ENCODE measurements at regions not wholly inside any gene's neighbourhood (a gene's known extent, or its start where the extent isn't known, plus 50 kb on each side); places are given as distances from the start of the nearest gene placed in this dataset.

DNA sequence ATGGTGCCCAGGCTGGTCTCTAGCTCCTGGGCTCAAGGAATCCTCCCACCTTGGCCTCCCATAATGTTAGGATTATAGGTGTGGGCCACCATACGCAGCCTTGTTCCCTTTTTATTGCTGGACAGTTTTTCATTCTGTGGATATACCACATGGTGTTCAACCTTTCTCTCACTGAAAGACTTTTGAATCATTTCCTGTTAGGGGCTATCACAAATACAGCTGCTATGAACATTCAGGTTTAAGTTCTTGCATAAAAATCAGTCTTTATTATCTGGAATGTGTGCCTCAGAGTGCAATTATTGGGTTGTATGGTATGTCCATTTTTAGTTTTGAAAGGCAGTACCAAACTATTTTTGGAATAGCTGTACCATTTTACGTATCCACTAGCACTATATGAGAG, 647.2 kb downstream of the LIG4 start:
- DNase-seq (ENCODE audit: low read depth) = no peak

DNA sequence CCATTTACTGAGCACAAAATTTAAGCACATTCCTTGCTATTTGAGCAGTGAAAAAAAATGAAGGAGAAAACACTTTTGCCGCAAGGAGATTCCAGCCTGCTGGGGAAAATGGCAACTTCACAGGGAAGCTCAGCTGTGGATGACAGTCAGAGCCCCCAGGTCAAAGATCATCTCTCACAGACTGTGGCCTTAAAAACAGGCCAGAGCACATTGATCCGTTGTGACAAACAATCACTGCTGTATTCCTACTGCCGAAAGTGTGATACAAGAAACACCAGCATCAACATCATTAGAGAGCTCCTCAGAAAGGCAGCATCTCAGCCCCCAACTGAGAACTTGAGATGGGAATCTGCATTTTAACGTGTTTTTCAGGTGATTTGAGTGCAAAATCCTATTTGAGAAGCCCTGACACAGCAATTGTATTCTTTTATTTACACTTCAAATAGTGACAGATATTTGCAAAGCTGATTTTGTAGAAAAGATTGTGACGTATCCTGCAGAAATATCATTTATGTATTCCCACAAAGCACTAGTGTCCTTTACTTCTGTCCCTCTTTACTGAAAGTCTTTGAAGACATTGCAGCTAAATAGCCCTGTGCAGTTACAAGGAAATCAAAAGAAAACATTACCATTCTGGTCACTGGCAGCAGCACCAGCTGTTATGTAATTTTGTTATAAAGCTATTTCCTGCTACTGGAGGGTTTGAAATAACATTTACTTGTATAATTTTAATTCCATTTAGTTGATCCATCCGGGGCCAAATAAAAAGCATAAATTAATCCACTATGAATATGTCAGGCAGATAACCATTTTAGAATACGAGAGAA, 652.0 kb downstream of the LIG4 start:
- DNase-seq (ENCODE audit: low read depth) = no peak

DNA sequence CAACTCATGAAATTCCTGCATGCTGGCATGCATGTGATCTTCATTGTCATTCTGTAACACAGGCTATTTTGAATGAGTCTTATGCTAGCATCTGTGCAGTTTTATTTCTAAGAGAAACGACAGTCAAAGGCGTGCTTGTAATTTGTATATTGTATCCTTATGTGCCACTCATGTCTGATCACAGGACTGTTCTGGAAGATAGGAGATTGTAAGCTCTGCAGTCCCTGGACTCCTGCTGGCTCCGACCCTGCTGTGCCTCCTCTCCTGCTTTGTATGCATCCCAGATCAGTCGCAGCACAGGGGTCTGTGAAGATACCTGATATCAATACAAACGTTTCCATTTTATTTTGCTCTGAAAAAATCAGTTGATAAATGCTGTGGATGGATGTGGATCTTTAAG, 653.1 kb downstream of the LIG4 start:
- no peak for DNase-seq (ENCODE audit: low read depth)

DNA sequence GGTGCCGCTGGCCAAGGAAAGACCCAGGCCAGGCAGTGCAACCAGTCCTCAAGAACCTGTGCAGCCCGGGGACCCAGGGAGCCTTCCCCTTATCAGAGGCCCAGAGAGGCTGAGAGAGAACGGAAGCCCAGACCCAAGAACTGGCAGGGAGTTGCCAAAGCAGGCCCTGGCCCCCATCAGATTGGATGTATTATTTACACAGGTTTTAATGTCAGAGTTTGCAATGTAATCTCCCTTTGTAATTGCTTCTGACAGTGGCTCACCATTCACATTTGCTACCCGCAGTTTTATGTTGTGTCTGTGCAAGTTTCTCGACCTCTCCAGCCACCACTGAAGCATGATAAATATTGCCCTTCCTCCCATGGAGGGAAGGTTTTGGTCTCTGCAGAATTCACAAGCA, 660.9 kb downstream of the LIG4 start:
- no peak for DNase-seq (ENCODE audit: low read depth)

DNA sequence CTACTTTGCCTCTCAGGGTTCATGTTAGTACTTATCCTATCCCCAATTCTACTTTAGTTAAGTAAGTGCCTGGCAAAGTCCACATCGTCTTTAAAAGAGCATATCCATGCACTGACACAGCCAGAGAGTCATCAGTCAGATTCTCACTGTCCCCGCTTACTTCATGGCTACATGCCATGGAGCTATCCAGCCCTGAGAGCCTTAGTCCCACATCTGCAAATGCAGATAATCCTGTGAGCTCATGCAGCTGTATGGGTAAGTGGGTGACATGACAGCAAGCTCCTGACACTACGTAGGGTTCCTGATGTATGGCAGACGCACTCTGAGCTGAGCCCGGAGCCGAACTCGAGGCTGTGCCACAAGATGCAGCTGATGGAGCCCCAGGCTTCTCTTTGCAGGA, 661.5 kb downstream of the LIG4 start:
- DNase-seq (ENCODE audit: low read depth) = no peak

DNA sequence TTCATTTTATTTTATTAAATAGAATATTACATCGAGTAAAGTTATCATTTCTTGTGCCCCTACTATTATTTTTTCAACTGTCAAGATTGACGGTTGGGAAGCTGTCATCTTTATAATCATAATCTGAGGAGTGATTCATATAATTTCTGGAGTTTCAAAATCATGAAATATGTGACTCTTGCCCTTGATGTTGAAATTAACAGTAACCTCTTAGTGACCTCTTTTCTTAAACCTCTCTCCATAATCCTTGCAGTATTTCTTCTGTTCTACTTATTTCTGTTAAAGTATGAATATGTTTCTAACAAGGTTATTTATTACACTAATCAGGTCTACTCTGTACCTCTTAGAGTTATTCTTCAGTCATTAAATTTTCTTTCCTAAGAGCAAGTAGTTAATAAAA, 663.8 kb downstream of the LIG4 start:
- no peak for DNase-seq (ENCODE audit: low read depth)

DNA sequence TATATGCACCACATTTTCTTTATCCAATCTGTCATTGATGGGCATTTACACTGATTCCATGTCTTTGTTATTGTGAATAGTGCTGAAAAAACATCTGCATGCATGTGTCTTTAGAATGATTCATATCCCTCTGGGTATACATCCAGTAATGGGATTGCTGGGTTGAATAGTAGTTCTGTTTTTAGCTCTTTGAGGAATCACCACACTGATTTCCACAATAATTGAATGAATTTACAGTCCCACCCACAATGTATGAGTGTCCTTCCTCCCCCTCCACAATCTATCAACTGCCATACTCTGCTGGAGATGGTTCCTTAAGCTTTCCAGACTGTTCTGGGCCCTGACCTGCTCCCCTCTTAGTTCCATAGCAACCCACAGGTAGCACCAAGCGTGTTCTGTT, 667.0 kb downstream of the LIG4 start:
- no peak for DNase-seq (ENCODE audit: low read depth)

DNA sequence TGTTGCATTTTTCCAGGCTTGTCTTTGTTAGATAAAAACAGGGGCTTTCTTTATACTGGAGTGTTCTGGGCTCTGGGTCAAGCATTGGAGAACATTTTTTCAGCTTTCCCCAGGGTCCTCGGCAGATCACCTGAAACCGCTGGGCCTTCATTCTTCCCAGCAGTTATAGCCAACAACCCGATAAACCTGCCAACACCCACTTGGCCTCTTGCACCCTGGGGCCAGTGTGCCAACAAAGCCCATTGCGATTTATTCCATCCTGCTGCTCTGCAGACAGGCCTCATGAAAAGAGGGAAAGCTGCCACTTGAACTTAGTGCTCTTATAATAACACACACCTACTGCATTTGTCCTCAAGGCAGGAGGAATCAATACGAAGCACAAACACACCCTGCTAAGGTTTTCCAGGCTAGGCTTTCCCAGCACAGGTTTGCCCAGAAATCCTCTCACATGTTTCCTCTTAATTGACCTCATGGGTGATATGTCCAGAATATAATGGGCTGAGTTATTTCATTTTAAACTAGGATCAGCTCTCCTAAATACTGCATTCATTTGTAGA, 669.3 kb downstream of the LIG4 start:
- no peak for DNase-seq (ENCODE audit: low read depth)

DNA sequence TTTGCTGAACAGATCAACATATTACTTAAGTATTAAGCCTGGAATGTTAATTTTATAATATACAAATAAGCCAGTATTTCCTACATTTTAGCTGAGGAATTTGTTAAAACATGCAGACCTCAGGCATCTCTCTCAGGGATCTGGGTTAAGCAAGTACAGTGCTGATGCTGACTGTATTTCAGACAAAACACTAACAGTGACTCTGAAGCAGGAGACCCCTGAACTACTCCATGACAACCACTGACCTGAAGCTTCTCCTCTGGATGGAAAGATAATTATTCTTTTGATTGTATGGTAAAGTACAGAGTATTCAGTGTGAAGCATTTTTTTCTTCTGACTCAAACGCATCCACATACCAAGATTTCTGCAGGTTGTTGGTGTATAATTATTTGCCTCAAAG, 680.8 kb downstream of the LIG4 start:
- DNase-seq (ENCODE audit: low read depth) = no peak

DNA sequence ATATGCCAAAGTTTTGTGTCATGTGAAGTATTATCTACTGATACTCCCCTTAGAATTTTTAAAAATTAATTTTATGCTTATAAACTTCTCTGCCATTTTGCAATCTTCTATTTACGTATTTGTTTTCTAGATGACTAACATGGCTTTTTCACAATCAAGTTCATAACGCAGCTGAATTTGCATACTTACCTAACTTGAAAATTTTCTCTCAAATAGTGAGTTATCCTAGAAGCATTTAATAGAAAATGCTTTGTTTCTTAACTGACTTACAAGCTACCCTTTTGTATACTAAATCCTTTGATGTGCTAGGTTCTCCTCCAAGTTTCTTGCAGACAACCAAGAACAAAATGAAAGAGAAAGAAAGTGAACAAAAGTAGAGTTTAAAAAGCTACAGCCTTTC, 683.5 kb downstream of the LIG4 start:
- DNase-seq (ENCODE audit: low read depth) = no peak

DNA sequence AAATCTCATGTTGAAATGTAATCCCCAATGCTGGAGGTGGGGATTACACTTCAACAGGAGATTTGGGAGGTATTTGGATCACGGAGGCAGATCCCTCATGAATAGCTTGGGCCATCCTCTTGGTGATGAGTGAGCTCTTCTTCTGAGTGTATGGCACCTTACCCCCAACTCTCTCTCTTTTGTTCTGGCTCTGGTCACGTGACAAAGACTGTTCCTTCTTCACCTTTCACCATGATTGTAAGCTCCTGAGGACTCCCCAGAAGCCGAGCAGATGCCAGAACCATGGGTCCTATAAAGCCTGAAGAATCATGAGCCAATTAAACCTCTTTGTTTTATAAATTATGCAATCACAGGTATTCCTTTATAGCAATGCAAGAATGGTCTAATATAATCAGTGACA, 684.2 kb downstream of the LIG4 start:
- DNase-seq (ENCODE audit: low read depth) = no peak

DNA sequence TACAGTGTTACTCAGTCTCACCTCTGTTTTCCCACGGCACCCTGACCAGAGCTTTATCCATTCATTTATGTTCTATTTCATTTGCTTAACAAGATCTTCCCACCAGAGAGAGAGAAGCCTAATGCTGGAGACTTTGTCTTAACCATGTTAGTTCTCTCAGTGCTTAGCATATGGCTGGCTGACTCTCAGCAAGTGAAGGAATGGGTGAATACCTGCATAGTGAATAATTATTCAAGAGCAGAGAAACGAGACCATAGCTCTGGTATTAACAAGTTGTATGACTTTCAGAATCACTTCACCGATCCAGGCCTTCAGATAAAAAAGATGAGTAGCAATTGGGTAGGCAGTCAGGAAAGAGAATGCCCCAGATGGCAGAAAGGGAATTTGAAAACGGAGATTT, 686.3 kb downstream of the LIG4 start:
- no peak for DNase-seq (ENCODE audit: low read depth)

DNA sequence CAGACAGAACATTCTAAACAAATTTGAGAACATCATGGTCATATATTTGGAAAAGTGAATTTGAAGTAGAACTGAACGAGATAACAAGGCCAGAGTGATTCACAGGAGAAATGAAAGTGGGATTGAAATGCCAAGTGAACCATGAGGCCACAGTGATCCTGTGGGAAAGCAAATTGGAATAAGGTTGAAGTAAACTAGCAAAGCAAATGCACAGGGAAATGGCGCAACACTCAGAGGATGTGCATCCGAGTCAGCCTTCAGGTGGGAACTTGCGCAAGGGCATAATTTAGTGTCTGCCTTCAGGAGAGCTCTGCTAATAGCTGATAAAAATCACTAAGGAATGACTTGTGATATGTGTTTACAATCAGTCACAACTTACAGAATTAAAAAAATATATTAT, 696.6 kb downstream of the LIG4 start:
- no peak for DNase-seq (ENCODE audit: low read depth)

DNA sequence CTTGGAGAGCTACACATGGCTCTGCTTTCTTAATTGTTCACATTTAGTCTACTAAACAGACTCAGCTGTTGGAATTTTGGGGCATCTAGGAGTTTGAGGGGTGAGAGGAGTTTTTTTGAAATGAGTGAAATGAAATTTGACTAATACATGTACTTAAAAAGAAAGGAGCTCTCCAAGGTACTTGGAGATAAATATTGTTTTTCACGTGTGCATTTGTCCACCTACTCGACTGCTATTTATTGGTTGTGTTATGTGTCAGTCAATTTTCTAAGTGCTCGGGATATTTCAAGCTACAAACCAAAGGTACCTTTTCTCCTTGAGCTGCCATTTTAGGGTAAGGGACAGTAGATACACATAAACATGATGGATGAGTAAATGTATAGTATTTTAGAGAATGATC, 697.0 kb downstream of the LIG4 start:
- no peak for DNase-seq (ENCODE audit: low read depth)

DNA sequence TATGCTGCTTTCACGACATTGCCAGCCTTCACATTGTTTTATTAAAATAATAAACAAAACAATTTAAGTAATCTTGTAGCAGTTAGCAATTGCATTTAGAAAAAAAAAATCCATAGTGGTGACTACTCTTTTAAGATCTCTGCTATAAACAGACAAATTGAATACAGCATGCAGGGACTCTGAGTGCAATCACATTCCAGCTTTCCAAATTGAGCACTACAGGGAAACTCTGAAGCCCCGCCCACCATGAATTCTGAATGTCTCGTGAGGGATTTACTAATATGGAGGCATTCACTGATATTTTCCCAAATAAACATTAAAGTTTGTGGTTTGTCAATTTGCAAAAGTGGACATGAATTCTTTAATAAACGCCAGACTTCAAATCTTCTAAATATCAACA, 698.8 kb downstream of the LIG4 start:
- DNase-seq (ENCODE audit: low read depth) = no peak

DNA sequence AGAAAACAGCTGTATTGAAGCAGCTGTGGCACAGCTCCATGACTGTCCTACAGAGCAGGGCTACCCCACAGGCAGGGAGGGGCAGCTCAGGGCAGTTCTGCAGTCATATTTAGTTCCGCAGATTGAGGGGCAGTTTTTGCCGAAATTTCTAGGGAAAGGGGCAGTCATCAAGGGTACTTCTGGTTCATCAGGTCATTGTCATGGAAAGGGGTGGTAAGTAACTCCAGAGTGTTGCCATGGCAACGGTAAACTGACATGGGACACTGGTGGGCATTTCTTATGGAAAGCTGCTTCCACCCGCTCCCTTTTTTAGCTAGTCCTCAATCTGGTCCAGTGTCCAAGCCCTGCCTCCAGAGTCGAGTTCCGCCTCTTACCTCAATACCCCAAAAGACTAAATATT, 702.8 kb downstream of the LIG4 start:
- no peak for DNase-seq (ENCODE audit: low read depth)

DNA sequence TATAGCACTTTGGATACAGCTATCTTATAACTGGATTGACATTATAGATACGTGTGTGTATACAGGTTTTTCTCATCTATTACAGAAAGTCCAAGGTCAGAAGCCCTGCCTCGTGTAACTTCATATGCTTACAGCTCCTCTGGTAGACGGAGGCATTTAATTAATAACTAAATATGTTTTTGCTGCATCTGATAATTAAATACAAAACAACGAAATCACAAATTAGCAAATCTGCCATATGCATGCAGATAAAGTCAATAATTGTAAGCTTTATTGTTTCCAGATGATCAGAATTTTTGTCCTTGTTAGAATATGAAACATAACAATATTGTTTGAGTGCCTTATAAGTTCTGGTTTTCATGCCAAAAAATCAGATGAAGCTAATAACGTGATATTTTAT, 717.7 kb downstream of the LIG4 start:
- DNase-seq (ENCODE audit: low read depth) = no peak

DNA sequence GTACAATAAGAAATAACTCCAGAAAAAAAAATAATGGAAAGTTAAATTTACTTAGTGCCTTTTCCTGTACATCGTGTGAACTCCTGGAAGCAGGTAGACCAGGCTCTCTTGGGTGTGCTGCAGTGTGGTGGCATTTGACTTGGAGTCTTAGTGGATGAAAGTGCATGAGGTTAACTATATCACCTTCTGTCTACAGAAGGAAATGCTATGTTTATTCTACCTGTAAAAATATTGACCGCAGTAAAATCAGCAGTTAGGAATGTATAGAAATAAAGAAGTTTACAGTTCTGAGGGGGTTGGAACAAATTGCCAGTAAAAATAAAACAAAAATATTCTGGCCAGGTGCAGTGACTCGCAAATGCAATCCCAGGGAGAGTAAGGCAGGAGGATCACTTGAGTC, 722.1 kb downstream of the LIG4 start:
- no peak for DNase-seq (ENCODE audit: low read depth)

DNA sequence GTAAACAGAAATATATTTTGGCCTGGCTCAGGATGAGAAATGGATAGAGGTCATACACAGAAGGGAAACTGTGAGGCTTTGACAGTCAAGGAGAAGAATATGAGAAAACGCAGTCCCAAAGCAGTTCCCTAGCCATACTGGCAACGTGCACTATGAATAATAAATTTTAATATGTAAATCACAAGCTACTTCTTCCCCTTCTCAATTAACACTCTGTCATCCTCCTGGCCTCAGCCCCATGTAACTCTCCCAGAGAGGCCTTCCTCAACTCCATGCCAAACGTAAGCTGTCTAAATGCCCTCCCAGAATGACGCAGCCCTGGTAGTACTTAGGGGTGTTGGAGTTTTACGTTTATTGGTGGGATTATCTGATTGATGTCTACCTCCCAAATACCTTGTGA, 732.6 kb downstream of the LIG4 start:
- no peak for DNase-seq (ENCODE audit: low read depth)

DNA sequence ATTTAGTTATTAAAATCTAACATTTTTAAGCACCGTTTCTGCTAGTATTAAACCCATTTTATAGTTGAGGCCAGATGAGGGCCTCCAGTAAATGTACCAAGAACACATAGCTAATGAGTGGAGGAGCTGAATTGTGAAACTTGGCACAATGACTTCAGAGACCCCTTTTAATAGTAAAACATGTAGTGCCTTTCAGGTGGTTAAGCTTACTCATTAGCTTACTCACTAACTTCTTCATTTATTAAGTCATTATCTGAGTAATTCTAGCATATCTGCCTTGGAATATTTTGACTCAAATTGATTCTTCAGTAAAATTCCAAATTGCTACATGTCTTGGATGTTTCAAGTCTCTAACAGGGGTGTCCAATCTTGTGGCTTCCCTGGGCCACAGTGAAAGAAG, 735.2 kb downstream of the LIG4 start:
- no peak for DNase-seq (ENCODE audit: low read depth)

DNA sequence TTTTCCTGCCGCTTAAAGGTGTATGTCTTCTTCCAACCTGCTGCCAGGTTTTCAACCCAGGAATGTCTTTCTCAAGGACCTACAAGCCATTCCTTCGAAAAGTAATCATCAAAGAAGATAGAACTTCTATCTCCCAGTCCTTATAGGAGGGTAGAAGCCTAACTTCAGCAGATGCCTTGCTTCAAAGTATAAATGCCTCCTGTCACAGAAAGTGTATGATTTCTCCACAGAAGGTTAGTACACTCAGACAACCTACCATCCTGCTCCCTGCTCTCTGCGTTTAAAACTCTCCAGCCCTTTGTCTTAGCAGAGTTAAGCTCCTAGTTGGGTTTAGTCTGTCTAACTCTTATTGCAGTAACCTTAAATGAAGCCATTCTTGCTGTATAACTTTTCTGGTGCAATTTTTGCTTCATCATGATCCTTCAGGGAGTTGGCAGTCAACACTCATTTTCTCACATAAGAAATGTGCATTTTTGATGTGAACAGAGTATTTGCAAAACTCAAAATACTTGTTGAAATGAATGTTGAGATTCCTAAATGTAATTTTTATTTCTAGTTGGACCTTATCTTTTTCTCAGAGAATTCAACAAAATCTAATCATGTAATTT, 737.5 kb downstream of the LIG4 start:
- DNase-seq (ENCODE audit: low read depth) = no peak

DNA sequence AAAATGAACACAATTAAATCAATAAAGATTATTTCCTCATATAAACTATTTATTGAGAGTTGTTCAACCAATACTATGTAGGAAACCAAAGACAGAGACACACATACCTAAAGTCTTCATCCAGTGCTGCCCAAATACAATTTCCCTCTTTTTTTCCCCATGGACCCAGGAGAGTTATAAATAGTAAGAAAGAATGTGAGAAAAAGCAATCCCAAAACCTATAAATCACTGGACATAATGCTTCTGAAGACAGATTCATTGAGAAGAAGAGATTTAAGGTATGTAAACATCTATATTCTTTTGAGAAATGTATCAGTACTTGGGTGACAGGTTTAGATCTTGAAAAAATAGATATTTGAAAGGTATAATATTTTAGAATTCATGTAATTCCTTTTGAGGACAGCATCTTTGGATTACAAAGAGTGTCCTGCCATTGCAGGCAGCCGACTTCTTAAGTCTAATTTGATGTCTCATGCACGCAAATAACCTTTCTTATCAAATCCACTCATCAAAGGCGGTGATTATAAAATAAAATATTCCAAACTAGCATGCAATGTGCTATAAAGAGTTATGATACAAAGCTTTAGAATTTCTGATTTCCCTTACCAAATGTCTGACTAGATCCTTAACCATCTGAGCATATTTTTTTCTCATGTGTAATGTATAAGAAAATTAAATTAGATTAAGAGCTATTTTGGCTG, 739.4 kb downstream of the LIG4 start:
- DNase-seq (ENCODE audit: low read depth) = no peak

DNA sequence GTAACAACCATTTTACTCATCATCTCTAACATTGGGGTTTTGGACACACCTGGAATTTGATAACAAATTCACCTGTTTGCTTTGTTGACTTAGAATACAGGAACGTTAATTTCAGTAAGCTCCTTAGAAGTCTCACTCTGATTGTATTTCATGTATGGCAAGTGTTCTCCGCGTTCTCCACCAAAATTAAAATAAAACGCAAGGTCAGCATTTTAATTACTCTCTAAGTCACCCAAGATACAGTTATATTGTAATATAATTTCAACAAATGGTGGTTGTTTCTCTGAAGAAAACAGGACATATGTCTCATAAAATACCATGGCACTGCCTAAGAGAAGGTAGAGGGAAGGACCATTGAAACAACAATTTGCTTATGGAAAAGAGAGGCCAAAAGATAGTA, 742.1 kb downstream of the LIG4 start:
- DNase-seq (ENCODE audit: low read depth) = no peak

Data from HS-27A (cell line).